LNCaP clone FGC (cell line): ENCODE measurements at regions not wholly inside any gene's neighbourhood (a gene's known extent, or its start where the extent isn't known, plus 50 kb on each side); places are given as distances from the start of the nearest gene placed in this dataset.

Source experiments
- DNase-seq: peaks from one replicate; pipeline ENCODE4 v3.0.0-alpha.2; 2011; ENCODE audit warnings: low read depth
- H3K4me3 ChIP-seq: 2 replicates; pipeline ENCODE4 v1.5.1; 2011; ENCODE audit warnings: mild to moderate bottlenecking, low read depth, low read length, control low read depth
- TF ChIP-seq, protein P1 (sequence below): IDR thresholded peaks from 2 replicates; pipeline ENCODE4 v1.5.1; 2012; ENCODE audit warnings: mild to moderate bottlenecking; ENCODE audit not compliant: control insufficient read depth, insufficient read depth; ENCODE audit errors: extremely low read depth

DNA sequence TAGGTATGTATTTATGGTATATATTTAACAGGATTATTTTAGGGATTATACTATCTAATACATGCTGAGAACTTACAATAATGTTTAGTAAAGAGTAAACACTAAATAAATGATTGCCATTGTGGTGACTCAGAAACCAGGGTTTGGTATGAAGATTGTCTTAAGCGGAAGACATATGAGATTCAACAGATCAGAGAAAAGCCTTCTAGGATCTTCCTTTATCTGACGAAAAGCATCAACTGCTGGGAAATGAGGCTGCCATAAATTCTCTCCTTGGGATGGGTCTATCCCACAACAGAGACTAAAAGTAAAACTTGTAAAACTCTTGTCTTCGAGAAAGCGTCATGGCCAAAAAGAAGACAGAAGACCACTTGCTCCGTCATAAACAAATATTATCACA, 1352.2 kb upstream of the EPHA6 start:
- no peak overlapping the region for H3K4me3 ChIP-seq
- DNase-seq: no peak

DNA sequence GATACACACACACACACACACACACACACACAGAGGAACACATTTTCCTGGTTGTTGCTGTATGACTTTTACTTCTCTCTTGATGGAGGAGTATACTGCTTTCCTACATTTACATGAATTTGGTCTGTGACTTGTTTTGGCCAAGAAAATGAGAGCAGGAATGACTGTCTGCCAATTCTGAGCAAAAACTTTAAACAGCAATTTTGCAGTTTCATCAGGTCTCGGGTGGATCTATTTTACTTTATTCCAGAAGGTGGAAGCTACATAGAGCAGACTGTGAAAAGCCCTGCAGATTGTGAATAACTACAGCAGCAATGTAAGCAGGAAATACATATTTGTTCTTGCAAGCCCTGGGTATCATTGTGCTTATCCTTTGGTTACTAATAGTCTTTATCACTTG, 1350.0 kb upstream of the EPHA6 start:
- H3K4me3 ChIP-seq: no peak overlapping the region
- no peak for DNase-seq
- TF ChIP-seq, protein P1, sequence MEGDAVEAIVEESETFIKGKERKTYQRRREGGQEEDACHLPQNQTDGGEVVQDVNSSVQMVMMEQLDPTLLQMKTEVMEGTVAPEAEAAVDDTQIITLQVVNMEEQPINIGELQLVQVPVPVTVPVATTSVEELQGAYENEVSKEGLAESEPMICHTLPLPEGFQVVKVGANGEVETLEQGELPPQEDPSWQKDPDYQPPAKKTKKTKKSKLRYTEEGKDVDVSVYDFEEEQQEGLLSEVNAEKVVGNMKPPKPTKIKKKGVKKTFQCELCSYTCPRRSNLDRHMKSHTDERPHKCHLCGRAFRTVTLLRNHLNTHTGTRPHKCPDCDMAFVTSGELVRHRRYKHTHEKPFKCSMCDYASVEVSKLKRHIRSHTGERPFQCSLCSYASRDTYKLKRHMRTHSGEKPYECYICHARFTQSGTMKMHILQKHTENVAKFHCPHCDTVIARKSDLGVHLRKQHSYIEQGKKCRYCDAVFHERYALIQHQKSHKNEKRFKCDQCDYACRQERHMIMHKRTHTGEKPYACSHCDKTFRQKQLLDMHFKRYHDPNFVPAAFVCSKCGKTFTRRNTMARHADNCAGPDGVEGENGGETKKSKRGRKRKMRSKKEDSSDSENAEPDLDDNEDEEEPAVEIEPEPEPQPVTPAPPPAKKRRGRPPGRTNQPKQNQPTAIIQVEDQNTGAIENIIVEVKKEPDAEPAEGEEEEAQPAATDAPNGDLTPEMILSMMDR: no peak

More for the DNA sequence above, 1352.2 kb upstream of the EPHA6 start:
- TF ChIP-seq, protein P1: no peak

DNA sequence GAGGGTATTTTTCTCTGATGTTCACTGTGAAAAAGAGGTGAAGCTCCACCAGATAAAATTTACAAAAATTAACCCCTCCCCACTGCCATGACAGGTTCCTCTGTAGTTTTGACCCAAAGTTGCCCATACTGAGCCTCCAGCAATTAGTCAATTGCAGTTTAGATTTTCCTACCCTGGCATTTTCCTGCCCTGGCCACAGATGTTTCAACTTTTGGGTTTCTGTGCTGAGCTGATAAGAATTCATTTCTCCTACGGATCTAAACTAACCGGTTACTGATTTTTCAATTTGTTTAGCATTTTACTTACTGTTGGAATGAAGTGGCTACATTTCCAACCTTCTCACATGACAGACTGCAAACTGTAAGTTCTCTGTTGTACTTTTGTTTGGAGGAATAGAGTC, 1346.1 kb upstream of the EPHA6 start:
- H3K4me3 ChIP-seq: no peak overlapping the region

DNA sequence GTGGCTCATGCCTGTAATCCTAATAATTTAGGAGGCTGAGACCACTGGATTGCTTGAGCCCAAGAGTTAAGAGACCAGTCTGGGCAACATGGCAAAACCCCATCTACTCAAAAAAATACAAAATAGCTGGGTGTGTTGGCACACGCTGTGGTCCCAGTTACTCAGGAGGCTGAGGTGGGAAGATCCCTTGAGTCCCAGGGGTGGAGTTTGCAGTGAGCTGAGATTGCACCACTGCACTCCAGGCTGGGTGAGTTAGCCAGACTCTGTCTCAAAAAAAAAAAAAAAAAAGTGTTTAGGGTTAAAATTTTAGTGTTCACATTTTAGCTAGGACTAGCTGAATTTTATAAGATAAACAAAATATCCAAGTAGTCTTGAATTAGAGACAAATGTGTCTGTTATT, 1340.1 kb upstream of the EPHA6 start:
- DNase-seq: no peak
- TF ChIP-seq, protein P1: no peak
- no peak overlapping the region for H3K4me3 ChIP-seq

More for the DNA sequence above, 1346.1 kb upstream of the EPHA6 start:
- DNase-seq: no peak
- TF ChIP-seq, protein P1: no peak

DNA sequence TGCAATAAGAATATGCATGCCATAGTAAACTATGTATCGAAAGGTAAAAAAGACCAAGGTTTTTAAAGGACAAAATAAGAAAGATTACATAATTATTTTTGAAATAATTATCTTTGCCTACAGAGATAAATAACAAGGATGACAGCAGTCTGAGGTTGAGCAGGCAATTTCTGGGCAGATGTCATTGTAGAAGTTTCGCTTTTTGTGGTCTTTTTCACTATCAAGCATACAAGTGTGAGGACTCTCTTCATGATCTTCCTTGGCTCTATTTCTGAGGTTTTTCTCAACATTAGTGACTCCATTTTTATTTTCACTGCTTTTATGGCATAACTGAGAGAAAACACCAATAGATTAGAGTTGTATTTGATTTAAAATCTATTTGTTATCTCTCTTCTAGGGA, 1337.9 kb upstream of the EPHA6 start:
- TF ChIP-seq, protein P1: no peak
- no peak for DNase-seq
- H3K4me3 ChIP-seq: no peak overlapping the region

DNA sequence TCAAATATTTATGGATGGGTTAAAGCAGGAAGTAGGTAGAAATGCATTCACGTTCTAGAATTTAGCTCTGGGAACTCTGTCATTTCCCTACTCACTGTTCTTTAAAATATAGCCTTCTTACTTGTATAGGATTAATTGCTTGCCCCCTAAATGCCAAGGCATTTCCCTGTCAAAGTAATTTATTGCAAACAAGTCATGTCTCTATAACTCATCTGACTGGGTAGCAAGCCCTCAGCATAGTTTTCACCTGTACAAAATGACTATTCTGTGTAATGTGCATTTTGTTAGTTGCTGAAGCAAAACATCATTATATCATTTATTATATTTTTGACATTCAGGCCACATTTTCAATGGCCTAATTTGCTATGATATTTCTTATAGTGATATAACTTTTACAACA, 1308.2 kb upstream of the EPHA6 start:
- TF ChIP-seq, protein P1: no peak
- no peak for DNase-seq
- H3K4me3 ChIP-seq: no peak overlapping the region

DNA sequence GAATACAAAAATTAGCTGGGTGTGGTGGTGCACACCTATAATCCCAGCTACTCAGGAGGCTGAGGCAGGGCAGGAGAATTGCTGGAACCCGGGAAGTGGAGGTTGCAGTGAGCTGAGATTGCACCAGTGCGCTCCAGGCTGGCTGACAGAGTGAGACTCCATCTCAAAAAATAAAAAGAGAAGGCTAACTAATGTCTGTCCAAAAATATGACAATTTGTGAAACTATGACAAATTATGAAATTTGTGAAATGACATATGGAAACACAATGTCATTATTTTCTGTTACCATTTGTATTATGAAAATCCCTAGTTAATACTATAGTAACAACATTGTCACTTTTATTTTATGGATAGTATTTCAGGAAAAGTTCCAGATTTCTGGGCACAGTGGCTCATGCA, 1306.3 kb upstream of the EPHA6 start:
- DNase-seq: no peak
- TF ChIP-seq, protein P1: no peak
- no peak overlapping the region for H3K4me3 ChIP-seq
